K562 (cell line): ENCODE measurements at regions not wholly inside any gene's neighbourhood (a gene's known extent, or its start where the extent isn't known, plus 50 kb on each side); places are given as distances from the start of the nearest gene placed in this dataset.

Experiments
- ATAC-seq: fragments of 200-7000 bp; cut with Tn5 transposase; 3 replicates; pipeline ENCODE4 v1.9.1; 2020; ENCODE audit warnings: moderate library complexity
- BruUV-seq: library from RNA; stranded (reverse); fragments of 400-500 nt; replicated peaks from 2 replicates; lab custom pipeline; 2021; lab: Mats Ljungman, UMichigan
- CTCF ChIA-PET: fragments of 300-600 bp; formaldehyde crosslinking; extraction: SDS; loops from one replicate; lab custom pipeline; 2021; ENCODE audit warnings: low intra/inter-chr PET ratio; lab: Yijun Ruan, JAX
- POLR2A ChIA-PET: fragments of 300-600, 350-650 bp; sonication (Branson Sonifier 250); formaldehyde crosslinking; extraction: SDS; loops from one replicate; lab custom pipeline; 2021; ENCODE audit warnings: antibody characterized with exemption, inconsistent platforms; lab: Yijun Ruan, JAX
- DNase-seq, 4 experiments: peaks; one replicate each; pipeline versions ENCODE4 v3.0.0 to v3.0.0-alpha.2; 2011 to 2018; ENCODE audit warnings: low spot score in 3 of 4, mixed read lengths in 3 of 4; ENCODE audit errors: extremely low read depth in 1 of 4
- FAIRE-seq: peaks from 2 replicates; lab custom pipeline; 2011; peaks lifted over from hg19 to GRCh38; lab: Jason Lieb, UNC
- H2AFZ ChIP-seq: 2 replicates; pipeline ENCODE4 v1.6.0; 2011; ENCODE audit warnings: low read depth, low read length, control low read depth, inconsistent platforms
- H3K27ac ChIP-seq: fragments of 200-600 bp; 3 replicates; pipeline ENCODE4 v1.8.0; 2011; ENCODE audit warnings: low read depth, mild to moderate bottlenecking, control low read depth, inconsistent platforms, low read length, moderate library complexity, mixed read lengths; ENCODE audit errors: extremely low read depth
- H3K27me3 ChIP-seq, 2 experiments: fragments of 300-600 bp in 1 of 2; 2 replicates in 1 of 2; 3 replicates in 1 of 2; pipeline versions ENCODE4 v1.6.0 to v1.8.0; 2011; ENCODE audit warnings: inconsistent platforms in 2 of 2, low read length in 2 of 2, mild to moderate bottlenecking in 1 of 2, mixed read lengths in 1 of 2, moderate library complexity in 1 of 2; ENCODE audit not compliant: control insufficient read depth in 2 of 2, insufficient read depth in 2 of 2
- H3K36me3 ChIP-seq: fragments of 300-600 bp; 3 replicates; pipeline ENCODE4 v1.8.0; 2011; ENCODE audit warnings: mild to moderate bottlenecking, low read length, inconsistent platforms; ENCODE audit not compliant: control insufficient read depth, insufficient read depth
- H3K4me1 ChIP-seq, 2 experiments: fragments of 200-600 bp in 1 of 2; replicated peaks in 1 of 2; 2 replicates in 1 of 2; 3 replicates in 1 of 2; pipeline versions ENCODE4 v1.5.1 to v1.8.0; 2011; ENCODE audit warnings: inconsistent platforms in 2 of 2, low read length in 2 of 2, mild to moderate bottlenecking in 1 of 2, mixed read lengths in 1 of 2, moderate library complexity in 1 of 2; ENCODE audit not compliant: control insufficient read depth in 2 of 2, insufficient read depth in 2 of 2
- H3K4me2 ChIP-seq: 2 replicates; pipeline ENCODE4 v1.6.1; 2011; ENCODE audit warnings: low read length, control low read depth, inconsistent platforms, mixed read lengths; ENCODE audit not compliant: insufficient read depth
- H3K4me3 ChIP-seq: fragments of 200-600 bp; sonication (generic), shearing (Covaris generic); 2 replicates; pipeline ENCODE4 v1.5.1; 2016; ENCODE audit warnings: control low read depth, inconsistent platforms
- H3K79me2 ChIP-seq: fragments of 200-600 bp; 3 replicates; pipeline ENCODE4 v1.8.0; 2011; ENCODE audit warnings: low read length, inconsistent platforms; ENCODE audit not compliant: control insufficient read depth, insufficient read depth
- H3K9ac ChIP-seq, 2 experiments: 2 replicates each; pipeline versions ENCODE4 v1.6.0 to v1.6.1; 2011; ENCODE audit warnings: low read depth in 2 of 2, low read length in 2 of 2, control low read depth in 1 of 2, inconsistent platforms in 1 of 2, mild to moderate bottlenecking in 1 of 2, mixed read lengths in 1 of 2; ENCODE audit not compliant: insufficient read depth in 1 of 2
- H3K9me1 ChIP-seq: one replicate; pipeline ENCODE4 v1.6.0; 2011; ENCODE audit warnings: inconsistent platforms, mild to moderate bottlenecking, low read length, moderate library complexity; ENCODE audit not compliant: control insufficient read depth, insufficient read depth
- H3K9me3 ChIP-seq: replicated peaks from 2 replicates; pipeline ENCODE4 v1.5.1; 2011; ENCODE audit warnings: low read depth, low read length, inconsistent platforms; ENCODE audit not compliant: control insufficient read depth, insufficient read depth
- H4K20me1 ChIP-seq: replicated peaks from 2 replicates; pipeline ENCODE4 v1.6.1; 2011; ENCODE audit warnings: low read length, inconsistent platforms, mixed read lengths; ENCODE audit not compliant: control insufficient read depth, insufficient read depth
- GABPA ChIP-seq: fragments of 200-800 bp; sonication (Bioruptor generic); conservative IDR thresholded peaks from 2 replicates; pipeline ENCODE4 v1.6.1; 2016; ENCODE audit warnings: low read depth, missing genetic modification characterization, missing compliant biosample characterization
- HNRNPK ChIP-seq: fragments of 200-400 bp; formaldehyde crosslinking; IDR thresholded peaks from one replicate; pipeline ENCODE4 v1.6.1; 2018; ENCODE audit warnings: mild to moderate bottlenecking, low read depth, low read length; ENCODE audit not compliant: poor library complexity, severe bottlenecking
- NBN ChIP-seq: fragments of 450-650 bp; IDR thresholded peaks from 2 replicates; pipeline ENCODE4 v1.6.1; 2016; ENCODE audit warnings: low read depth, mild to moderate bottlenecking
- SRSF7 ChIP-seq: fragments of 200-400 bp; formaldehyde crosslinking; optimal IDR thresholded peaks from 2 replicates; pipeline ENCODE3; 2017; ENCODE audit warnings: mild to moderate bottlenecking, low read depth, low read length
- WGBS: fragments of 100-300 bp; shearing (Covaris generic); methylation state at CpG from one replicate; pipeline ENCODE4 v1.1.6; 2016; ENCODE audit warnings: low coverage, mixed read lengths; ENCODE audit not compliant: insufficient coverage; ENCODE audit errors: missing lambda C conversion rate; 5-methylcytosine and 5-hydroxymethylcytosine counted together
- in situ Hi-C: fragments of 300-500 bp; cut with MboI; formaldehyde crosslinking; loops from 4 replicates; pipeline ENCODE4 v1.15.0; 2018; ENCODE audit warnings: inconsistent platforms, mixed read lengths
- intact Hi-C: fragments of 100-400 bp; cut with micrococcal nuclease; formaldehyde crosslinking; loops from 2 replicates; pipeline ENCODE4 v1.14.2; 2022
- TF ChIP-seq, protein P1 (sequence below): IDR thresholded peaks from 2 replicates; pipeline ENCODE4 v1.6.1; 2016; ENCODE audit warnings: missing genetic modification characterization, missing compliant biosample characterization
- TF ChIP-seq, protein P2 (sequence below): sonication (generic); formaldehyde crosslinking; IDR thresholded peaks from 2 replicates; pipeline ENCODE4 v1.8.1; 2023; ENCODE audit warnings: mild to moderate bottlenecking, missing genetic modification reagents
- TF ChIP-seq, protein P3 (sequence below): fragments of 250-450 bp; sonication (Bioruptor Pico); IDR thresholded peaks from 2 replicates; pipeline ENCODE4 v1.8.0; 2022; ENCODE audit warnings: inconsistent platforms, mild to moderate bottlenecking, moderate library complexity, borderline replicate concordance

DNA sequence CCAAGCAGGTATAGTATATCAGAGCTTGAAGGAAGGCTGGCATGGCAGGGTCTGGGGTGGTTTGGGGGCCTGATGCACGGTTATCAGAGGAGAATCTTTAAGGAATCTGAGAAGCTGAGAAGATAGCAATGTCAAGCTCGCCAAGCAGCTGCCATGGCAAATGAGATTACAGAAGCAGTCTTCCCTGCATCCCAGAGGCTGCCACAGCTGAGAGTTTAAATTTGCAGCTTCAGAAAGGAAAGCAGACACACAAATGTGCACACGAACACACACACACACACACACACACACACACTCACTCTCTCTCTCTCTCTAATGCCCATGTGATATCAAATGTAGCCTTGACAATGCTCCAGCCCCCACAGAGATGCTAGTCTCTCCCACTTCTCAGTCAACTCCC is 79.0 kb upstream of the TNC start:
- H3K4me1 ChIP-seq = no peaks in the 10 kb centered on the region
- WGBS = 0% methylated on average over 3 of the region's 3 CpGs
- H3K27ac ChIP-seq = no peak overlapping the region
- no peaks in the 10 kb centered on the region for H3K36me3 ChIP-seq
- FAIRE-seq (no peak), ATAC-seq (no peak), DNase-seq (no peak)
- no peaks in the 10 kb centered on the region for H3K27me3 ChIP-seq
- no peaks in the 10 kb centered on the region for H4K20me1 ChIP-seq
- H3K4me2 ChIP-seq = no peak overlapping the region
- no peak overlapping the region for H3K4me3 ChIP-seq
- H3K9ac ChIP-seq = no peak overlapping the region
- in situ Hi-C loops = no loop called here
- POLR2A ChIA-PET = no interaction called here
- CTCF ChIA-PET = no interaction called here
- TF ChIP-seq NBN (no peak), GABPA (tag) (no peak), HNRNPK (no peak), SRSF7 (no peak)
- TF ChIP-seq, protein P1, sequence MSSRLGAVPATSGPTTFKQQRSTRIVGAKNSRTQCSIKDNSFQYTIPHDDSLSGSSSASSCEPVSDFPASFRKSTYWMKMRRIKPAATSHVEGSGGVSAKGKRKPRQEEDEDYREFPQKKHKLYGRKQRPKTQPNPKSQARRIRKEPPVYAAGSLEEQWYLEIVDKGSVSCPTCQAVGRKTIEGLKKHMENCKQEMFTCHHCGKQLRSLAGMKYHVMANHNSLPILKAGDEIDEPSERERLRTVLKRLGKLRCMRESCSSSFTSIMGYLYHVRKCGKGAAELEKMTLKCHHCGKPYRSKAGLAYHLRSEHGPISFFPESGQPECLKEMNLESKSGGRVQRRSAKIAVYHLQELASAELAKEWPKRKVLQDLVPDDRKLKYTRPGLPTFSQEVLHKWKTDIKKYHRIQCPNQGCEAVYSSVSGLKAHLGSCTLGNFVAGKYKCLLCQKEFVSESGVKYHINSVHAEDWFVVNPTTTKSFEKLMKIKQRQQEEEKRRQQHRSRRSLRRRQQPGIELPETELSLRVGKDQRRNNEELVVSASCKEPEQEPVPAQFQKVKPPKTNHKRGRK (tag) = no peak
- TF ChIP-seq, protein P2, sequence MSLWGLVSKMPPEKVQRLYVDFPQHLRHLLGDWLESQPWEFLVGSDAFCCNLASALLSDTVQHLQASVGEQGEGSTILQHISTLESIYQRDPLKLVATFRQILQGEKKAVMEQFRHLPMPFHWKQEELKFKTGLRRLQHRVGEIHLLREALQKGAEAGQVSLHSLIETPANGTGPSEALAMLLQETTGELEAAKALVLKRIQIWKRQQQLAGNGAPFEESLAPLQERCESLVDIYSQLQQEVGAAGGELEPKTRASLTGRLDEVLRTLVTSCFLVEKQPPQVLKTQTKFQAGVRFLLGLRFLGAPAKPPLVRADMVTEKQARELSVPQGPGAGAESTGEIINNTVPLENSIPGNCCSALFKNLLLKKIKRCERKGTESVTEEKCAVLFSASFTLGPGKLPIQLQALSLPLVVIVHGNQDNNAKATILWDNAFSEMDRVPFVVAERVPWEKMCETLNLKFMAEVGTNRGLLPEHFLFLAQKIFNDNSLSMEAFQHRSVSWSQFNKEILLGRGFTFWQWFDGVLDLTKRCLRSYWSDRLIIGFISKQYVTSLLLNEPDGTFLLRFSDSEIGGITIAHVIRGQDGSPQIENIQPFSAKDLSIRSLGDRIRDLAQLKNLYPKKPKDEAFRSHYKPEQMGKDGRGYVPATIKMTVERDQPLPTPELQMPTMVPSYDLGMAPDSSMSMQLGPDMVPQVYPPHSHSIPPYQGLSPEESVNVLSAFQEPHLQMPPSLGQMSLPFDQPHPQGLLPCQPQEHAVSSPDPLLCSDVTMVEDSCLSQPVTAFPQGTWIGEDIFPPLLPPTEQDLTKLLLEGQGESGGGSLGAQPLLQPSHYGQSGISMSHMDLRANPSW (CRISPR knock-in tag) = no peak
- TF ChIP-seq, protein P3, sequence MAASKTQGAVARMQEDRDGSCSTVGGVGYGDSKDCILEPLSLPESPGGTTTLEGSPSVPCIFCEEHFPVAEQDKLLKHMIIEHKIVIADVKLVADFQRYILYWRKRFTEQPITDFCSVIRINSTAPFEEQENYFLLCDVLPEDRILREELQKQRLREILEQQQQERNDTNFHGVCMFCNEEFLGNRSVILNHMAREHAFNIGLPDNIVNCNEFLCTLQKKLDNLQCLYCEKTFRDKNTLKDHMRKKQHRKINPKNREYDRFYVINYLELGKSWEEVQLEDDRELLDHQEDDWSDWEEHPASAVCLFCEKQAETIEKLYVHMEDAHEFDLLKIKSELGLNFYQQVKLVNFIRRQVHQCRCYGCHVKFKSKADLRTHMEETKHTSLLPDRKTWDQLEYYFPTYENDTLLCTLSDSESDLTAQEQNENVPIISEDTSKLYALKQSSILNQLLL (CRISPR knock-in tag) = no peak
- intact Hi-C loops = no loop called here
- no peaks in the 10 kb centered on the region for H3K79me2 ChIP-seq
- no peaks in the 10 kb centered on the region for H3K9me1 ChIP-seq
- no TSS peak for BruUV-seq
- H2AFZ ChIP-seq = no peak overlapping the region
- H3K9me3 ChIP-seq = 0 out of 2 replicates have a peak, but pooled peaks cover 1% of the 10 kb centered on the region
